ENCODE measurements at regions not wholly inside any gene's neighbourhood (a gene's known extent, or its start where the extent isn't known, plus 50 kb on each side); places are given as distances from the start of the nearest gene placed in this dataset.

- DNase-seq (ENCODE audit: low spot score) (no peak), FAIRE-seq (no peak), ATAC-seq (no peak)
- in situ Hi-C loops (cut with HindIII; ENCODE audit: extremely low pct_ligation_motif_present, low pct_unique_long_range_greater_than_20kb) = no loop called here
- Histone ChIP-seq H4K20me1 (ENCODE audit: insufficient read depth, low read length) (no peaks in the 10 kb centered on the region), H3K4me2 (ENCODE audit: low read depth, low read length) (no peak overlapping the region), H3K27me3 (ENCODE audit: control insufficient read depth in 1 of 2, insufficient read depth in 2 of 2, low read length in 2 of 2) (no peaks in the 10 kb centered on the region), H3K9ac (ENCODE audit: insufficient read depth, low read depth, low read length) (no peak overlapping the region), H3K4me1 (ENCODE audit: insufficient read depth, low read length) (no peaks in the 10 kb centered on the region), H3K4me3 (replicated peaks in 1 of 3; ENCODE audit: insufficient read depth in 1 of 3, low read depth in 2 of 3, low read length in 3 of 3) (no peak overlapping the region), H3K27ac (ENCODE audit: extremely low read length, insufficient read depth, low read length) (no peak overlapping the region), H3K36me3 (replicated peaks in 1 of 2; ENCODE audit: control insufficient read depth in 1 of 2, insufficient read depth in 2 of 2, low read length in 2 of 2) (no peaks in the 10 kb centered on the region), H2AFZ (ENCODE audit: low read length) (no peak overlapping the region), H3K9me3 (ENCODE audit: low read length) (no peaks in the 10 kb centered on the region), H3K79me2 (ENCODE audit: insufficient read depth, low read length) (no peaks in the 10 kb centered on the region)
- intact Hi-C loops (cut with micrococcal nuclease; ENCODE audit: unreplicated experiment) = no loop called here
- CTCF ChIA-PET (ENCODE audit: low intra/inter-chr PET ratio, low total read pairs) = no interaction called here
- 0% methylated on average over 1 of the region's 1 CpG for WGBS (ENCODE audit: low lambda C conversion rate)
- POLR2A ChIA-PET = no interaction called here
- TF ChIP-seq KLF11 (CRISPR knock-in tag; IDR thresholded peaks at IDR 0.05) = no peak
- TF ChIP-seq NR2F1 (CRISPR knock-in tag; IDR thresholded peaks at IDR 0.05) = no peak
- TF ChIP-seq ZNF883 (CRISPR knock-in tag; IDR thresholded peaks at IDR 0.05; ENCODE audit: not compliant biosample characterization) = no peak
- no peak for TF ChIP-seq TP53 (CRISPR knock-in tag; conservative IDR thresholded peaks at IDR 0.05)
- no peak for TF ChIP-seq ZBTB33 (CRISPR knock-in tag; IDR thresholded peaks at IDR 0.05)
- no peak for TF ChIP-seq PAWR (CRISPR knock-in tag; IDR thresholded peaks at IDR 0.05; ENCODE audit: borderline replicate concordance)
- no peak for TF ChIP-seq ZBTB34 (CRISPR knock-in tag; IDR thresholded peaks at IDR 0.05)
- TF ChIP-seq HCFC1 (IDR thresholded peaks at IDR 0.05; ENCODE audit: low read depth, low read length) = no peak
- TF ChIP-seq NFRKB (IDR thresholded peaks at IDR 0.05) = no peak
- no peak for TF ChIP-seq ZNF441 (CRISPR knock-in tag; IDR thresholded peaks at IDR 0.05; ENCODE audit: borderline replicate concordance)
- no peak for TF ChIP-seq ZNF678 (CRISPR knock-in tag; IDR thresholded peaks at IDR 0.05)
- no peak for TF ChIP-seq MAFF (IDR thresholded peaks at IDR 0.05; ENCODE audit: low read depth, low read length)
- TF ChIP-seq ATF5 (CRISPR knock-in tag; IDR thresholded peaks at IDR 0.05; ENCODE audit: low read depth) = no peak
- TF ChIP-seq REL (CRISPR knock-in tag; conservative IDR thresholded peaks at IDR 0.05) = no peak
- no peak for TF ChIP-seq KDM5B (CRISPR knock-in tag; IDR thresholded peaks at IDR 0.05; ENCODE audit: borderline replicate concordance)
- TF ChIP-seq ZBTB20 (CRISPR knock-in tag; IDR thresholded peaks at IDR 0.05; ENCODE audit: borderline replicate concordance, low read depth) = no peak
- TF ChIP-seq IRX3 (CRISPR knock-in tag; IDR thresholded peaks at IDR 0.05; ENCODE audit: borderline replicate concordance, low read depth) = no peak
- TF ChIP-seq RNF219 (CRISPR knock-in tag; IDR thresholded peaks at IDR 0.05) = no peak
- no TSS peak for BruUV-seq (replicated peaks)
These were observed 109.1 kb upstream of the ZNF385D start for GRCh38 chr3:21860082-21860475.

Data from HepG2 (cell line).